Mesenchymal stem cell (in vitro differentiated cells and primary cell): ENCODE measurements at regions not wholly inside any gene's neighbourhood (a gene's known extent, or its start where the extent isn't known, plus 50 kb on each side); places are given as distances from the start of the nearest gene placed in this dataset.
A peak's percentile ranks its signal among the peaks of the same experiment; 100 is the strongest.

Experiments
- DNase-seq: peaks from one replicate; pipeline ENCODE4 v3.0.0-alpha.2; 2013
- H2AFZ ChIP-seq: one replicate; pipeline ENCODE4 v1.6.1; 2013; ENCODE audit warnings: low read depth, mild to moderate bottlenecking, control low read depth, inconsistent platforms, low read length, moderate library complexity
- H2AK5ac ChIP-seq: 2 replicates; pipeline ENCODE4 v1.6.1; 2013; ENCODE audit warnings: low read length, moderate library complexity, mild to moderate bottlenecking, inconsistent platforms; ENCODE audit not compliant: severe bottlenecking
- H2BK120ac ChIP-seq: one replicate; pipeline ENCODE4 v1.6.1; 2013; ENCODE audit warnings: low read depth, mild to moderate bottlenecking, inconsistent platforms, low read length, moderate library complexity
- H2BK12ac ChIP-seq, 2 experiments: one replicate each; pipeline ENCODE4 v1.6.1; 2013; ENCODE audit warnings: inconsistent platforms in 2 of 2, low read length in 2 of 2, mild to moderate bottlenecking in 2 of 2, moderate library complexity in 2 of 2, control low read depth in 1 of 2
- H2BK15ac ChIP-seq: one replicate; pipeline ENCODE4 v1.6.1; 2013; ENCODE audit warnings: mild to moderate bottlenecking, low read depth, inconsistent platforms; ENCODE audit not compliant: poor library complexity, severe bottlenecking
- H2BK5ac ChIP-seq: 2 replicates; pipeline ENCODE4 v1.6.1; 2013; ENCODE audit warnings: low read depth, mild to moderate bottlenecking, low read length, control low read depth, inconsistent platforms; ENCODE audit not compliant: poor library complexity, severe bottlenecking
- H3K14ac ChIP-seq, 2 experiments: one replicate each; pipeline ENCODE4 v1.6.1; 2013; ENCODE audit warnings: inconsistent platforms in 2 of 2, low read length in 2 of 2, control low read depth in 1 of 2, mild to moderate bottlenecking in 1 of 2, moderate library complexity in 1 of 2
- H3K18ac ChIP-seq, 2 experiments: one replicate each; pipeline ENCODE4 v1.6.1; 2013; ENCODE audit warnings: inconsistent platforms in 2 of 2, low read length in 2 of 2, control low read depth in 1 of 2, low read depth in 1 of 2, mild to moderate bottlenecking in 1 of 2
- H3K23ac ChIP-seq, 2 experiments: one replicate each; pipeline ENCODE4 v1.6.1; 2013; ENCODE audit warnings: inconsistent platforms in 2 of 2, low read length in 2 of 2, mild to moderate bottlenecking in 2 of 2, moderate library complexity in 2 of 2, control low read depth in 1 of 2
- H3K27ac ChIP-seq: 2 replicates; pipeline ENCODE4 v1.5.1; 2013; ENCODE audit warnings: mild to moderate bottlenecking, moderate library complexity, low read length, control low read depth, inconsistent platforms; ENCODE audit not compliant: poor library complexity, severe bottlenecking
- H3K27me3 ChIP-seq, 2 experiments: 2 replicates each; pipeline versions ENCODE4 v1.6.1 to v1.7.0; 2013; ENCODE audit warnings: low read length in 2 of 2, mild to moderate bottlenecking in 2 of 2, moderate library complexity in 2 of 2, control low read depth in 1 of 2, inconsistent platforms in 1 of 2; ENCODE audit not compliant: control insufficient read depth in 1 of 2, insufficient read depth in 1 of 2
- H3K36me3 ChIP-seq, 2 experiments: 2 replicates each; pipeline versions ENCODE4 v1.6.1 to v1.7.0; 2013; ENCODE audit warnings: low read length in 2 of 2, control low read depth in 1 of 2, inconsistent platforms in 1 of 2, low read depth in 1 of 2, mild to moderate bottlenecking in 1 of 2; ENCODE audit not compliant: insufficient read depth in 2 of 2, control insufficient read depth in 1 of 2
- H3K4ac ChIP-seq, 2 experiments: one replicate each; pipeline ENCODE4 v1.6.1; 2013; ENCODE audit warnings: inconsistent platforms in 2 of 2, low read length in 2 of 2, mild to moderate bottlenecking in 2 of 2, moderate library complexity in 2 of 2, control low read depth in 1 of 2, low read depth in 1 of 2
- H3K4me1 ChIP-seq: 2 replicates; pipeline ENCODE4 v1.6.1; 2013; ENCODE audit warnings: low read depth, low read length, control low read depth; ENCODE audit not compliant: control insufficient read depth, insufficient read depth
- H3K4me2 ChIP-seq: 2 replicates; pipeline ENCODE4 v1.6.1; 2013; ENCODE audit warnings: low read length, mild to moderate bottlenecking, inconsistent platforms; ENCODE audit not compliant: poor library complexity, severe bottlenecking
- H3K4me3 ChIP-seq, 2 experiments: 2 replicates each; pipeline versions ENCODE4 v1.5.1 to v1.7.0; 2013; ENCODE audit warnings: low read length in 2 of 2, mild to moderate bottlenecking in 2 of 2, control low read depth in 1 of 2, low read depth in 1 of 2; ENCODE audit not compliant: insufficient read depth in 1 of 2
- H3K79me1 ChIP-seq: replicated peaks from 2 replicates; pipeline ENCODE4 v1.6.1; 2013; ENCODE audit warnings: mild to moderate bottlenecking, control low read depth, low read length, inconsistent platforms; ENCODE audit not compliant: poor library complexity, severe bottlenecking
- H3K9ac ChIP-seq: 2 replicates; pipeline ENCODE4 v1.7.0; 2013; ENCODE audit warnings: mild to moderate bottlenecking, low read length, moderate library complexity
- H3K9me3 ChIP-seq: 2 replicates; pipeline ENCODE4 v1.7.0; 2013; ENCODE audit warnings: mild to moderate bottlenecking, low read length; ENCODE audit not compliant: control insufficient read depth
- H4K8ac ChIP-seq: one replicate; pipeline ENCODE4 v1.6.1; 2013; ENCODE audit warnings: inconsistent platforms, mild to moderate bottlenecking, low read length, moderate library complexity
- H4K91ac ChIP-seq: one replicate; pipeline ENCODE4 v1.6.1; 2013; ENCODE audit warnings: mild to moderate bottlenecking, low read length, inconsistent platforms
- WGBS: methylation state at CpG from one replicate; pipeline ENCODE4 v1.1.7; 2013; ENCODE audit warnings: mixed read lengths; 5-methylcytosine and 5-hydroxymethylcytosine counted together

DNA sequence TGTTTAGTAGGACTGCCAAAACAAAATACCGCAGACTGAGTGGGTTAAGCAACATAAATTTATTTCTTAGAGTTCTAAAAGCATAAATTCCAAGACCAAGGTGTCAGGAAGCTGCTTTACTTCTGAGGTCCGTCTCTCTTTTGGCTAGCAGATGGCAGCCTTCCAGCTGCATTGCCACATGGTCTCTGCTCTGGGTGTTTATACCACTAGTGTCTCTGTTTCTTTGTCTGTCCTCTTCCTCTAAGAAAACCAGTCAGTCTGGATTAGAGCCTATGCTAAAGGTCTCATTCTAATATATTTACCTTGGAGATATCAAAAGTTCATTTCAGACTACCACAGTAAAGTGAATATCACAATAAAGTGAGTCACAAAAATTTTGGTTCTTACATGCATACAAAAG lies 519.8 kb downstream of the COL11A1 start:
- Histone ChIP-seq H3K27me3 (no peaks in the 10 kb centered on the region), H4K91ac (no peak overlapping the region), H3K9ac (no peak overlapping the region), H2BK15ac (no peak overlapping the region), H3K9me3 (no peaks in the 10 kb centered on the region), H3K23ac (no peak overlapping the region), H3K36me3 (no peaks in the 10 kb centered on the region), H3K4me3 (no peak overlapping the region), H3K27ac (no peak overlapping the region), H2AK5ac (no peak overlapping the region), H3K4ac (no peak overlapping the region), H3K14ac (no peak overlapping the region), H2BK120ac (no peak overlapping the region), H2AFZ (no peak overlapping the region), H3K4me1 (no peaks in the 10 kb centered on the region), H4K8ac (no peak overlapping the region), H2BK12ac (no peak overlapping the region), H3K79me1 (no peaks in the 10 kb centered on the region), H2BK5ac (no peak overlapping the region), H3K18ac (no peak overlapping the region), H3K4me2 (no peak overlapping the region)
- WGBS, result 52% methylated on average over 2 of the region's 2 CpGs
- peak; percentile 25 for DNase-seq

DNA sequence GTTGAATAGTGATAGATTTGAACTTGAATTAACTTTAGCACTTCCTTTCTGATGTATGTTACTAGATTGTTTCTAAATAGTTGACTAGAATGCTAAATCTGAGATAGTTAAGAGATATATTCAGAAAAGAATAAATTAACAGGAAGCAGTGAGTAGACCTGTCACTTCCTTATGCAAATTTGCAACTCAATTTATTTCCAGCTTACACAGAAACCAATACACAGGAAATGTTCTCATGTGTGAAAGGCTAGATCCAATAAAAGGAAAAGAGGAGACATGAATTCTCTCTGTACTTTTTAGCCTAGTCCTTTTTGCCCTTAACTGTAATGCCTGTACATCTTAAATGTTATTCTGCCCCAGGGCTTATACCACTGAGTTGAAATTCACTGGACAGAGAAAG lies 522.3 kb downstream of the COL11A1 start:
- no peaks in the 10 kb centered on the region for H3K4me1 ChIP-seq
- H2AK5ac ChIP-seq, result no peak overlapping the region
- no peak overlapping the region for H2BK5ac ChIP-seq
- H2BK12ac ChIP-seq, result no peak overlapping the region
- H3K27ac ChIP-seq, result no peak overlapping the region
- no peaks in the 10 kb centered on the region for H3K79me1 ChIP-seq
- no peak overlapping the region for H3K18ac ChIP-seq
- no peak overlapping the region for H3K4me2 ChIP-seq
- no peaks in the 10 kb centered on the region for H3K27me3 ChIP-seq
- H2BK120ac ChIP-seq, result no peak overlapping the region
- no peak overlapping the region for H3K9ac ChIP-seq
- H3K4ac ChIP-seq, result no peak overlapping the region
- H3K4me3 ChIP-seq, result no peak overlapping the region
- H4K8ac ChIP-seq, result no peak overlapping the region
- no peak overlapping the region for H4K91ac ChIP-seq
- H3K23ac ChIP-seq, result no peak overlapping the region
- H2BK15ac ChIP-seq, result no peak overlapping the region
- H3K9me3 ChIP-seq, result no peaks in the 10 kb centered on the region
- DNase-seq, result no peak
- no peaks in the 10 kb centered on the region for H3K36me3 ChIP-seq
- no peak overlapping the region for H2AFZ ChIP-seq
- no peak overlapping the region for H3K14ac ChIP-seq

DNA sequence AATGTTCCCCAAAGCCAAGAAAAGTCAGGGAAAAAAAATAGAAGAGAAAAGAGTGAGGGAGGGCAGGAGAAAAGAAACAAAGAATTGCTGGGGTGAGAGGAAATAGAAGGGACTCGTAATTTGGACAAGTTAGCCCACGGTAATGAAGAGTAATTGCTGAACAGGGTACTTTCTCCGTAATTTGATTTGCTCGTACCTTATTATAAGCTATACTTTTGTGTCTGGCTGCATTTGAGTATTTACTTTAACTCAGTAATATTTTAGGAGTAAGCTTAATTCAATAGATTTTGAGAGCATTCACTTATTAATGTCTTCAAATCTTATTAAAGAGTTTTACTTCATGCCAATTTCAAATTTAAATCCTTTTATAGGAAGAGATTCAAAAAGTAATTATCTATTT lies 527.5 kb downstream of the COL11A1 start:
- H3K4ac ChIP-seq, result no peak overlapping the region
- no peaks in the 10 kb centered on the region for H3K4me1 ChIP-seq
- no peak overlapping the region for H2AFZ ChIP-seq
- H3K36me3 ChIP-seq, result no peaks in the 10 kb centered on the region
- H3K4me2 ChIP-seq, result no peak overlapping the region
- H3K9ac ChIP-seq, result no peak overlapping the region
- no peak overlapping the region for H3K18ac ChIP-seq
- no peak for DNase-seq
- no peaks in the 10 kb centered on the region for H3K9me3 ChIP-seq
- H2AK5ac ChIP-seq, result no peak overlapping the region
- no peak overlapping the region for H3K14ac ChIP-seq
- no peak overlapping the region for H4K8ac ChIP-seq
- no peak overlapping the region for H4K91ac ChIP-seq
- no peaks in the 10 kb centered on the region for H3K27me3 ChIP-seq
- no peak overlapping the region for H3K4me3 ChIP-seq
- no peak overlapping the region for H3K23ac ChIP-seq
- H2BK120ac ChIP-seq, result no peak overlapping the region
- H2BK15ac ChIP-seq, result no peak overlapping the region
- no peak overlapping the region for H3K27ac ChIP-seq
- H2BK12ac ChIP-seq, result no peak overlapping the region
- H3K79me1 ChIP-seq, result no peaks in the 10 kb centered on the region
- WGBS, result 95% methylated on average over 2 of the region's 4 CpGs
- no peak overlapping the region for H2BK5ac ChIP-seq

DNA sequence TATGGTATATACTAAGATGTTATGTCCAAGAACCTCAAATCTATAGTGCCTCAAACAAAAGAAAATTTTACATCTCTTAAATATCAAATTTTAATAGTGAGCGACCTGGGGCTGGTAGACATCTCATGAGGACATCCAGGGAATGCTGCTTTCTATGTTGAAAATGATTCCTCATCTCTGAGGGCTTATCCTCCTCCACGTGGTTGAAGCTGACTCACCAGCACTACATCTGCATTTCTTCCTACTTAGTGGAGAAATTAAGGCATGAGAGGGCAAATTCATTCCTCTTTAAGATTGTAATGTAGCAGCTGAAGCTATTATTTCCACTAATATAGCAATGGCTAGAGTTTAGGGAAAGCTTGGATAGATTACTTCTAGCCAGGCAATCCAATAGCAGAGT lies 529.5 kb downstream of the COL11A1 start:
- 78% methylated on average over 1 of the region's 2 CpGs for WGBS

More for the DNA sequence above, 529.5 kb downstream of the COL11A1 start:
- Histone ChIP-seq H3K4me1 (no peaks in the 10 kb centered on the region), H3K4ac (no peak overlapping the region), H2BK120ac (no peak overlapping the region), H3K27ac (no peak overlapping the region), H3K9me3 (no peaks in the 10 kb centered on the region), H2AFZ (no peak overlapping the region), H3K4me2 (no peak overlapping the region), H4K91ac (no peak overlapping the region), H3K36me3 (no peaks in the 10 kb centered on the region), H2BK5ac (no peak overlapping the region), H2BK12ac (no peak overlapping the region), H4K8ac (no peak overlapping the region), H3K23ac (no peak overlapping the region), H3K79me1 (no peaks in the 10 kb centered on the region), H2BK15ac (no peak overlapping the region), H2AK5ac (no peak overlapping the region), H3K4me3 (no peak overlapping the region), H3K27me3 (no peaks in the 10 kb centered on the region), H3K9ac (no peak overlapping the region), H3K14ac (no peak overlapping the region), H3K18ac (no peak overlapping the region)
- peak; percentile 5 for DNase-seq
